ENCODE measurements at regions not wholly inside any gene's neighbourhood (a gene's known extent, or its start where the extent isn't known, plus 50 kb on each side); places are given as distances from the start of the nearest gene placed in this dataset.
"Not testable (repeated sequence)": the region's sequence is repeated elsewhere in the genome, so short reads cannot be mapped to it uniquely, and the experiment has no call there.

DNA sequence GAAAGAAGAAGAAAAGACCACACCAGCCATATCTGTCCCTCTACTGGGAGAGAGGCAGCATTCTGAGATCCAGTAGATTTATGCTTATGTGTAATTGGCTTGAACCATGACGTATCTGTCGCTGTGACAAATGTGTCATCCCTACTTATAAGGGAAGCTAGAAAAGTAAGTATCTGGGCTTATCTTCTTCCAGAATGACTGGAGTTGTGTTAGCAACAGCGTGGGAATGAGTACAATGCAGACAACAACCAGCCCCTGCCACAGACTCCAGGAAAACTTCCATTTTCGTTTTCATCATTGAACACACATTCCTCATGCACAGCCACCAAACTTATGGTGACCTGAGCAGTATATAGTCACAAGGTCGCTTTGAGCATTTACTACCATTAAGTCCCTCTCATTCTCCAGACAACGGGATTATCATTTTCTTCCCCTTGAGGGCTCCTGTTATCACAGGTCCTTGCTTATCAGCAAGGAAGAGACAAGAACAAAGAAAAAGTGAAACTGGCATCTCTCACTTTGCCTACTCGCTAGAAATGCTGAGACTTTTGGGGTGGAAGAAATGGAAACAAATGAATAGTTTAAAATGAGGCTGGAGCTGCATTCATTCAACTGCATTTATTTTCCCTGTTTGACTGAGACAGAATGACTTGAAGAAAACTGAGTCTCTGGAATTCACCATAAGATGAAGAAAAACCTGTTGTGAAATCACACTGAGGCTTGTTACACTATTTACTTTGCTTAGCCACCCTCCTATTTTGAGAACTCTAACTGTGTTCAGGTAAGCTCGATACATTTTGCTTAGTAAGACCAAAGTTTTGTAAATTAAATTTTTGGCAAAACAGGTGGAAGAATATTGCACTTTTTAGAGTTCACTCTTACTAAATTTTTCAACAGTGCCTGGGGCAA, 149.3 kb upstream of the FOXQ1 start:
- TF ChIP-seq, protein P1, sequence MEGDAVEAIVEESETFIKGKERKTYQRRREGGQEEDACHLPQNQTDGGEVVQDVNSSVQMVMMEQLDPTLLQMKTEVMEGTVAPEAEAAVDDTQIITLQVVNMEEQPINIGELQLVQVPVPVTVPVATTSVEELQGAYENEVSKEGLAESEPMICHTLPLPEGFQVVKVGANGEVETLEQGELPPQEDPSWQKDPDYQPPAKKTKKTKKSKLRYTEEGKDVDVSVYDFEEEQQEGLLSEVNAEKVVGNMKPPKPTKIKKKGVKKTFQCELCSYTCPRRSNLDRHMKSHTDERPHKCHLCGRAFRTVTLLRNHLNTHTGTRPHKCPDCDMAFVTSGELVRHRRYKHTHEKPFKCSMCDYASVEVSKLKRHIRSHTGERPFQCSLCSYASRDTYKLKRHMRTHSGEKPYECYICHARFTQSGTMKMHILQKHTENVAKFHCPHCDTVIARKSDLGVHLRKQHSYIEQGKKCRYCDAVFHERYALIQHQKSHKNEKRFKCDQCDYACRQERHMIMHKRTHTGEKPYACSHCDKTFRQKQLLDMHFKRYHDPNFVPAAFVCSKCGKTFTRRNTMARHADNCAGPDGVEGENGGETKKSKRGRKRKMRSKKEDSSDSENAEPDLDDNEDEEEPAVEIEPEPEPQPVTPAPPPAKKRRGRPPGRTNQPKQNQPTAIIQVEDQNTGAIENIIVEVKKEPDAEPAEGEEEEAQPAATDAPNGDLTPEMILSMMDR (IDR thresholded peaks at IDR 0.05) = no peak
- intact Hi-C loops (cut with DNase I; ENCODE audit: low total_unique reads) = no loop called here
- H3K27me3 ChIP-seq = no peaks in the 10 kb centered on the region
- H3K4me1 ChIP-seq = no peaks in the 10 kb centered on the region
- H3K27ac ChIP-seq = no peak overlapping the region
- H3K9me3 ChIP-seq = no peaks in the 10 kb centered on the region
- H3K36me3 ChIP-seq = no peaks in the 10 kb centered on the region
- H3K4me3 ChIP-seq = no peak overlapping the region
- no peak for DNase-seq

DNA sequence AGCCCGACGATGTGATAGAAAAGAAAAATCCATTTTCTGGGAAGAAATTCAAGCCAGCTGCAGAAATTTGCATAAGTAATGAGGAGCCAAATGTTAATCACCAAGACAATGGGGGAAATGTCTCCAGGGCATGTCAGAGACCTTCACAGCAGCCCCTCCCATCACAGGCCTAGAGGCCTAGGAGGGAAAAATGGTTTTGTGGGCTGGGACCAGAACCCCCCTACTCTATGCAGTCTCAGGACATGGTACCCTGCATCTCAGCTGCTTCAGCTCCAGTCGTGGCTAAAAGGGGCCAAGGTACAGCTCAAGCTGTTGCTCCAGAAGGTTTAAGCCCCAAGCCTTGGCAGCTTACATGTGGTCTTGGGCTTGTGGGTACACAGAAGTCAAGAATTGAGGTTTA, 155.5 kb upstream of the FOXQ1 start:
- H3K27me3 ChIP-seq; H3K9me3 ChIP-seq; H3K4me1 ChIP-seq; H3K4me3 ChIP-seq; H3K27ac ChIP-seq; intact Hi-C loops (cut with DNase I; ENCODE audit: low total_unique reads); DNase-seq; H3K36me3 ChIP-seq: not testable (repeated sequence)

DNA sequence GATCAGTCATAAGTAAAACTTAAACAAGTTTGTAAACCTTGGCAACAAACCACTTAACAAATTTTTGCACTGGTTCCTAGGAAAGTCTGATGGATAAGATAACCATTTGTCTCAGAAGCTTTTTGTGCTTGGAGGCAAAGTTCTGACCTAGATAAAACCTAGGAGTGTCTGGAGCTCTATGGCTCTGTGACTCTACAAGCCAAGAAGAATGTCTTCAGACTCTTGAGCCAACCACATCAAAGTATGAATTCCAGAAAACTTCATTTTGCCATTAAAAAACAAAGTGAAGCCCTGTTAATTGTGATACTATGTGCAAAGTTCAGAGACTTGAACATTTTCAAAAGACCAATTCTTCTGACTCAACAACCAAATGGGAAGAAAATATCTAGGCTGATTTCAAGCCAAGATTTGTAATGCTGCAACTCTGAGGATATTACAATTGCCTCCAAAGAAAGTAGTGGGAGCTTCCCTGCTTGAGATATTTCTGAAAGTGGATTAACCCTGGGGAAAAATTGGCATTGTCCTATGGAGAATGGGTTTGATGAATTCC, 158.1 kb upstream of the FOXQ1 start:
- DNase-seq = no peak
- intact Hi-C loops (cut with DNase I; ENCODE audit: low total_unique reads) = no loop called here
- TF ChIP-seq, protein P1 (IDR thresholded peaks at IDR 0.05) = no peak

DNA sequence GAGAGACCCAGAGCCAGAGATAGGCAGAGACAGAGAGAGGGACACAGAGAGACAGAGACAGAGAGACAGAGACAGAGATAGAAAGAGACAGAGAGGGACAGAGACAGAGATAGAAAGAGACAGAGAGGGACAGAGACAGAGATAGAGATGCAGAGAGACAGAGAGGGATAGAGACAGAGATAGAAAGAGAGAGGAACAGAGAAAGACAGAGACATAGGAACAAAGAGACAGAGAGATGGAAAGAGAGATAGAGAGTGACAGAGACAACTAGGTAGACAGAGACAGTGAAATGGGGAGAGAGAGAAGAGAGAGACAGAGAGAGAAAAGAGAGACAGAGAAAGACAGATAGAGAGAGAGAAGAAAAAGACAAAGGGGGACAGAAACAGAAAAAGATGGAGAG, 165.4 kb upstream of the FOXQ1 start:
- no peaks in the 10 kb centered on the region for H3K4me1 ChIP-seq
- H3K27ac ChIP-seq = no peak overlapping the region
- no peaks in the 10 kb centered on the region for H3K9me3 ChIP-seq
- no peak overlapping the region for H3K4me3 ChIP-seq
- no peak for DNase-seq
- intact Hi-C loops (cut with DNase I; ENCODE audit: low total_unique reads) = no loop called here
- peaks cover 0 to 14% of the 10 kb centered on the region in 2 donors for H3K27me3 ChIP-seq
- TF ChIP-seq, protein P1 (IDR thresholded peaks at IDR 0.05) = no peak
- H3K36me3 ChIP-seq = no peaks in the 10 kb centered on the region

More for the DNA sequence above, 158.1 kb upstream of the FOXQ1 start:
- no peaks in the 10 kb centered on the region for H3K36me3 ChIP-seq
- H3K4me3 ChIP-seq = no peak overlapping the region
- no peaks in the 10 kb centered on the region for H3K4me1 ChIP-seq
- H3K27me3 ChIP-seq = no peaks in the 10 kb centered on the region
- H3K9me3 ChIP-seq = no peaks in the 10 kb centered on the region
- H3K27ac ChIP-seq = no peak overlapping the region

DNA sequence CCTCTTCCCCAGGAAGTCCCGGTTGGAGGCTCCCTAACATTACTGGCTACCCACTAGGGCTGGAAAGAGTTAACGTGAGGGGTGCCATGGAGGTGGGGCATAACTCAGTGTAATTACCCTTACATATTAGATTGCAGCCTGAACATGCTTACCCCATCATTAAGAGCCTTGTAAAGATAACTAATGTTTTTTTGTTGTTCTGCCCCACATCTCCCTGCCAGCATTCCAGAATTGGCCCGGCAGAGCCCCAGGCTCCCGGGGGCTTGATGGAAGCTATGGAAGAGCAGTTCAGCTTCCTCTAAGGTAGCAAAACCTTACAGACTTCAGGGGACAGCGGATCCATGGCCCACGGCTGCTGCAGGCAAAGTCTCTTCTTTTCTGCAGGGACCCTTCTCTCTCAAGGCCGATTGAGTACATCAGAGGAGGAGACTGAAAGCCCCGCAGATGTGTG, 166.1 kb upstream of the FOXQ1 start:
- intact Hi-C loops (cut with DNase I; ENCODE audit: low total_unique reads) = no loop called here
- no peak overlapping the region for H3K4me3 ChIP-seq
- no peaks in the 10 kb centered on the region for H3K9me3 ChIP-seq
- no peaks in the 10 kb centered on the region for H3K36me3 ChIP-seq
- no peaks in the 10 kb centered on the region for H3K4me1 ChIP-seq
- TF ChIP-seq, protein P1 (IDR thresholded peaks at IDR 0.05) = no peak
- no peak overlapping the region for H3K27ac ChIP-seq
- H3K27me3 ChIP-seq = peaks cover 0 to 14% of the 10 kb centered on the region in 2 donors
- DNase-seq = no peak
